HG02798 (cell line): ENCODE measurements at regions not wholly inside any gene's neighbourhood (a gene's known extent, or its start where the extent isn't known, plus 50 kb on each side); places are given as distances from the start of the nearest gene placed in this dataset.
"Not testable (repeated sequence)": the region's sequence is repeated elsewhere in the genome, so short reads cannot be mapped to it uniquely, and the experiment has no call there.

Experiments
- ATAC-seq: cut with Tn5 transposase; IDR thresholded peaks from one replicate; pipeline ENCODE4 v1.9.1; 2021; ENCODE audit warnings: mild to moderate bottlenecking; ENCODE audit not compliant: unreplicated experiment, poor library complexity

- ATAC-seq: no peak
These were observed 597.5 kb upstream of the PCDH7 start for GRCh38 chr4:30122711-30123110.

DNA sequence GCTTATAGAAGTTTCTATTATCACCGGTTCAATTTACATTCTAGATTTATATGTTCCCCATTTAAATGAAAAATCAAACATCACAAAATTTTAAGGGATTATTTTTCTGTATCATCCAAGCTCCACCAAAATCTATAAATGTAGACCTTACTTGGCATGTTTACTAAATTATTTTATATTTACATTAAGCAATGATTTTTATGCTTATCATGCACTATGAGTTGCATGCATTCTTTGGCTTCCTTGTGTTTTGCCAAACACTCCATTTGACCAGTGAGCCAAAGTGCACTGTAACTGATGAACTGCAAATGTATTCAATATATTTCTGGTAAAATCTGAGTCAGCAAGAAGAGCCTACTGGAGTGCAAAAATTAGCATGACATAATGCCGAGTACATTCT lies 595.5 kb upstream of the PCDH7 start:
- ATAC-seq: not testable (repeated sequence)

DNA sequence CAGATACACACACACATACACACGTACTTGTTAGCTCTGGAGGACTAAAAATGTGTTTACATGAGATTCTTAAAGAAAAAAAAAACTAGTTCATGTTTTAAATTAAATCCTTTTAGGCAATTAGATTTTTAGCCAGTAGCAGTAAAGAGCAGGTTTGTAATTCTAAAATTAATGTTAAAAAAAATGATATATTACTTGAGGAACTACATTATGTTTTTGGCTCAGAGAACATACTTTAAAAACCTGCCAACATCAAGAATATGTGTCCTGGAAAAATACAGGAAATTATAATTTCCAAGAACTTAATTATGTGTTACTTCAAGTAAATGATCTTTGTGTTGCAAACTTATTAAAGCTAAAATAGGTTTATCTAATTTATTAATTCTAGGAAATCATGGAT lies 594.3 kb upstream of the PCDH7 start:
- no peak for ATAC-seq

DNA sequence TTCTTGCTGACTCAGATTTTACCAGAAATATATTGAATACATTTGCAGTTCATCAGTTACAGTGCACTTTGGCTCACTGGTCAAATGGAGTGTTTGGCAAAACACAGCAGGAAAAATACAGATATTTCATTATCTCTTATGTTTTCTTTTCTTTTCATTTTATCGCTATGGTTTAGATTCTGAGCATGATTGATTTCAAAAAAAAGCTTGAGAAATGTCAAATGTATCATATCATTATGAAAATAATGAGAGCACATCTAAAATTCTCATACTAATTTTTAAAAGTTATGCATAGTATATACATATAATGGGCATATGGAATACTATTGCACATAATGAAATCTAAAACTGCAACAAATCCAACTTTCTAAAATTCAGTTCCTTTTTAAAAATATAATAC lies 593.8 kb upstream of the PCDH7 start:
- no peak for ATAC-seq

DNA sequence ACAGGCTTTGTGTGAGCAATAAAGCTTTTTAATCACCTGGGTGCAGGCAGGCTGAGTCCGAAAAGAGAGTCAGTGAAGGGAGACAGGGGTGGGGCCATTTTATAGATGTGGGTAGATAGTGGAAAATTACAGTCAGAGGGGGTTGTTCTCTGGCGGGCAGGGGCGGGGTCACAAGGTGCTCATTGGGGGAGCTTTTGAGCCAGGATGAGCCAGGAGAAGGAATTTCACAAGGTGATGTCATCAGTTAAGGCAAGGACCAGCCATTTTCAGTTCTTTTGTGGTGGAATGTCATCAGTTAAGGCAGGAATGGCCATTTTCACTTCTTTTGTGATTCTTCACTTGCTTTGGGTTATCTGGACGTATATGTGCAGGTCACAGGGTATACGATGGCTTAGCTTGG lies 571.3 kb upstream of the PCDH7 start:
- not testable (repeated sequence) for ATAC-seq

DNA sequence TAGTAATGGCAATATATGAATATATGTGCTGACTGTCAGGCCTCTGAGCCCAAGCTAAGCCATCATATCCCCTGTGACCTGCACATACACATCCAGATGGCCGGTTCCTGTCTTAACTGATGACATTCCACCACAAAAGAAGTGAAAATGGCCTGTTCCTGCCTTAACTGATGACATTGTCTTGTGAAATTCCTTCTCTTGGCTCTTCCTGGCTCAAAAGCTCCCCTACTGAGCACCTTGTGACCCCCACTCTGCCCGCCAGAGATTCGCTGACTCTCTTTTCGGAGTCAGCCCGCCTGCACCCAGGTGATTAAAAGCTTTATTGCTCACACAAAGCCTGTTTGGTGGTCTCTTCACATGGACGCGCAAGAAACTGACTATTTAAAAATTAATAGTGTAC lies 570.6 kb upstream of the PCDH7 start:
- ATAC-seq: not testable (repeated sequence)

GRCh38 chr4:30153427-30153826 lies 566.7 kb upstream of the PCDH7 start:
- no peak for ATAC-seq

- ATAC-seq: no peak
These were observed 560.0 kb upstream of the PCDH7 start for GRCh38 chr4:30160140-30160539.

DNA sequence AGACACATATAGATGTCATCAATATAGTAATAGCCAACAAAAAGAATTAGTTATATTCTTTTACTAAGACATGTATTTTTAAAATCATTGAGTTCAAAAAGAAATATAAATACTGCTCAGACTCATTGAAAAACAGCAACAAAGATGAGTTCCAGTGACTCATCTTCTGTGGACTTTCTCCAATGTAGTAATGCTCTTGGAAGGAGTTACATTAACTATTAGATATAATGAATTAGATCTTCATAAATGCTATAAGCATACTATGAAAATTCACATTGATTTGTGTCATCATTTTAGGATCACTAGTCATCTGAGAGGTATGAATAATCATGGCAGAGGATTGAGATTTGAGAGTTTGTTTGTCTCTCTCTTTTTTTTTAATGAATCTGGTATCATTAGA lies 547.8 kb upstream of the PCDH7 start:
- ATAC-seq: no peak

GRCh38 chr4:30181512-30181911 lies 538.7 kb upstream of the PCDH7 start:
- no peak for ATAC-seq

- no peak for ATAC-seq
These were observed 538.3 kb upstream of the PCDH7 start for GRCh38 chr4:30181918-30182317.

DNA sequence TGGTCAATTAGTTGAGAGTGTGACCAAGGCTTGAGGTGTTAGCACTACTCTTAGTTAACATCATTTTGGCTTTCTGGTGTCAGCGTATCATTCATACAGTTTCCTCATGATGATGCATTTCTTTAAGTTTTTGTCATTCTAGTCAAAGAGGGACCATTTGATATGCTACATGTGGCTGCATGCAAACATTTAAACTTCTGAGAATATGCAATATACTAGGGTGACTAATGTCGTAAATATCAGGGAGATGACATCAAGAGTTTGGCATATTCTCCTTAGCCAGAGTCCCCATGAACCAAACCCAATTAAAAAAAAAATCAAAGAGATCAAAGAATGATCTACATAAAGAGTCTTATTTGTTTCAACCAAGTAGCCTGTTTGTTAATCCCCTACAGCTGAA lies 537.4 kb upstream of the PCDH7 start:
- ATAC-seq: no peak

DNA sequence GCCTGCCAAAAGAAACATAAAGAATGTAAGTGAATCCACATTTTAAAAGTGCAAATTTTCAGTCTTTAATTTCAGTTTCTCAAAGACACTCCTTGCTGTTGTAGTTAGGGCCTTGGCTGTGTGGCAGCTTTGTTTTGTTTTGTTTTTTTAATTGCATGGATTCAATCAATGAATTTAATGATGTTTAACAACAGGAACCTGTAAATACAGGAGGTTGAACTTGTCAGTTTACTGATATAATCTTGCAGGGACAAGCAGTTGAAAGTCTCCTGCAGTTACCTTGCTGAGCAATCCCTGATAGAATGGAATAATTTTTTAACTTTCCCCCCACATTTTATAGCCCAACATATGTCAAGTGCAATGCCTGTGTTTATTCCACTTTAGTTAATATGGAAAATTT lies 528.3 kb upstream of the PCDH7 start:
- no peak for ATAC-seq

DNA sequence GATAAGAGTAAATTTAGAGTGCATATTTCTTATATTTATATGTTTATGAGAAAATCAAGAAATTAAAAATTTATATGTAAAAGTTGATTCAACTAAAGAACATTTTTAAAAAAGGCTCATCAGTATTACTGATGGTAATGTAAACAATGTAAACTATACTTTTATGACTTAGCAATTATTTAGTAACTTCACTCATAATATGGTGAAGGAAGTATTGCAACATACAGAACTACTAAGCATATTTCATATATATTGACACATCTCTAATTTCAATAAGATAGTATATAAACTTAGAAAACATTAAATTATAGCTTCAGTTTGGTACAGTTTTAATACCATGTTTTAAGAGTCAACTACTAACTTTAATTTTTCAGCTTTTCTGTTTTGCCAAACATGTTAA lies 512.8 kb upstream of the PCDH7 start:
- ATAC-seq: no peak

DNA sequence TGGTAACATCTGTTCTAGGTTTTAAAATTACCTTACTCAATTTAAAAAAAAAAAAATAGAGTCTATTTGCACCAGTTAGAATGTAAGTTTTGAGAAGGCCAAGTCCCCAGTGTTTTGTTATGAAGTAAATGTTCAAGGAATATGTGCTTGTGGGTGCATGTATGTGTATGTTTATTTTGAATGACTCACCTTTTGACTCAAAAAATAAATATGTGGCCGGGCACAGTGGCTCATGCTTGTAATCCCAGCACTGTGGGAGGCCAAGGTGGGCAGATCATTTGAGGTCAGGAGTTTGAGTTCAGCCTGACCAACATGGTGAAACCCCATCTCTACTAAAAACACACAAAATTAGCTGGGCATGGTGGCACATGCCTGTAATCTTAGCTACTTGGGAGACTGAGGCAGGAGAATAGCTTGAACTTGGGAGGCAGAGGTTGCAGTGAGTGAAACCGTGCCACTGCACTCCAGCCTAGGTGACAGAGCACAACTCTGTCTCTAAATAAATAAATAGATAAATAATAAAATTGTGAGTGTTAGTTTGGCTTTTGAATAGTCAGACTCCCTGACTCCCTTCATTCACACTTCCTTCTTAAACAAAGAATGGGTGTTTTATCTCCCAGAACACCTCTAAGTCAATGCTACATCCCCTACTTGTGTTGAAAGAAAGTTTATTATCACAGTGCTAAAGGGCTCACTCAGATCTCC lies 511.3 kb upstream of the PCDH7 start:
- no peak for ATAC-seq

DNA sequence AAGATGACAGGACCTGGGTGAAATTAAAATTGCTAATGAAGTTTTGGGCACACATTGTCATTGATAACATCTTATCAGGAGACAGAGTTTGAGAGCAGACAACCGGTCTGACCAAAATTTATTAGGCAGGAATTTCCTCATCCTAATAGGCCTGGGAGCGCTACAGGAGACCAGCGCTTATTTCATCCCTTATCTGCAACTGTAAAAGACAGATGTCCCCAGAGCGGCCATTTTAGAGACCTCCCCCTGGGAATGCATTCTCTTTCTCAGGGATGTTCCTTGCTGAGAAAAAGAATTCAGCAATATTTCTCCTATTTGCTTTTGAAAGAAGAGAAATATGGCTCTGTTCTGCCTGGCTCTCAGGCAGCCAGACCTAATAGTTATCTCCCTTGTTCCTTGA lies 504.2 kb upstream of the PCDH7 start:
- ATAC-seq: not testable (repeated sequence)

GRCh38 chr4:30245140-30245539 lies 475.0 kb upstream of the PCDH7 start:
- no peak for ATAC-seq

- ATAC-seq: no peak
These were observed 463.9 kb upstream of the PCDH7 start for GRCh38 chr4:30256116-30256832.

- ATAC-seq: no peak
These were observed 461.2 kb upstream of the PCDH7 start for GRCh38 chr4:30258949-30259348.

- no peak for ATAC-seq
These were observed 457.8 kb upstream of the PCDH7 start for GRCh38 chr4:30262379-30262778.

GRCh38 chr4:30264465-30264864 lies 455.7 kb upstream of the PCDH7 start:
- ATAC-seq: no peak

DNA sequence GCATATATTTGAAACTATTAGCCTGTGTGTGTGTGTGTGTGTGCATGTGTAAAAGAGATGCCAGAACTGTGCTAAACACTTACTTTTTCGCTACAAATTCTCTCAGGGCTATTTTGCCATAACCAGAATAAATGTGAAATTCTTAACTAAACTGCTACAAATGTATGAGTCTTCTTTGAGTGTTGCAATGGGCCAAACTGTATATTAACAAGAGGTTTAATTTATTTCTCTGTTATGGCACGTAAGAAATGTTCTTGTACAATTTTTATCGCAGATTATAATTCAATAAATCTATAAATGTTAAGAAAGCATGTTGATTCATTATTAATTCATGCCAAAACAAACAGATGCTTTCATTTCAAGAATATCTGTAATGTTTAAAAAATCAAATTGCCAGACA lies 454.5 kb upstream of the PCDH7 start:
- ATAC-seq: no peak
